GM10266 (cell line): ENCODE measurements at regions not wholly inside any gene's neighbourhood (a gene's known extent, or its start where the extent isn't known, plus 50 kb on each side); places are given as distances from the start of the nearest gene placed in this dataset.
"Not testable (repeated sequence)": the region's sequence is repeated elsewhere in the genome, so short reads cannot be mapped to it uniquely, and the experiment has no call there.

ENCODE experiments used
- DNase-seq: peaks from one replicate; pipeline ENCODE4 v3.0.0; 2012; ENCODE audit errors: extremely low spot score
- TF ChIP-seq, protein P1 (sequence below): IDR thresholded peaks from 2 replicates; pipeline ENCODE4 v1.5.1; 2012; ENCODE audit warnings: mild to moderate bottlenecking, low read depth; ENCODE audit not compliant: control insufficient read depth, insufficient read depth; ENCODE audit errors: missing control alignments

GRCh38 chrX:8043546-8043945 lies 116.3 kb upstream of the PNPLA4 start:
- TF ChIP-seq, protein P1, sequence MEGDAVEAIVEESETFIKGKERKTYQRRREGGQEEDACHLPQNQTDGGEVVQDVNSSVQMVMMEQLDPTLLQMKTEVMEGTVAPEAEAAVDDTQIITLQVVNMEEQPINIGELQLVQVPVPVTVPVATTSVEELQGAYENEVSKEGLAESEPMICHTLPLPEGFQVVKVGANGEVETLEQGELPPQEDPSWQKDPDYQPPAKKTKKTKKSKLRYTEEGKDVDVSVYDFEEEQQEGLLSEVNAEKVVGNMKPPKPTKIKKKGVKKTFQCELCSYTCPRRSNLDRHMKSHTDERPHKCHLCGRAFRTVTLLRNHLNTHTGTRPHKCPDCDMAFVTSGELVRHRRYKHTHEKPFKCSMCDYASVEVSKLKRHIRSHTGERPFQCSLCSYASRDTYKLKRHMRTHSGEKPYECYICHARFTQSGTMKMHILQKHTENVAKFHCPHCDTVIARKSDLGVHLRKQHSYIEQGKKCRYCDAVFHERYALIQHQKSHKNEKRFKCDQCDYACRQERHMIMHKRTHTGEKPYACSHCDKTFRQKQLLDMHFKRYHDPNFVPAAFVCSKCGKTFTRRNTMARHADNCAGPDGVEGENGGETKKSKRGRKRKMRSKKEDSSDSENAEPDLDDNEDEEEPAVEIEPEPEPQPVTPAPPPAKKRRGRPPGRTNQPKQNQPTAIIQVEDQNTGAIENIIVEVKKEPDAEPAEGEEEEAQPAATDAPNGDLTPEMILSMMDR, result no peak
- DNase-seq, result no peak

- TF ChIP-seq, protein P1, result no peak
- DNase-seq, result no peak
These were observed 115.9 kb upstream of the PNPLA4 start for GRCh38 chrX:8043121-8043520.

DNA sequence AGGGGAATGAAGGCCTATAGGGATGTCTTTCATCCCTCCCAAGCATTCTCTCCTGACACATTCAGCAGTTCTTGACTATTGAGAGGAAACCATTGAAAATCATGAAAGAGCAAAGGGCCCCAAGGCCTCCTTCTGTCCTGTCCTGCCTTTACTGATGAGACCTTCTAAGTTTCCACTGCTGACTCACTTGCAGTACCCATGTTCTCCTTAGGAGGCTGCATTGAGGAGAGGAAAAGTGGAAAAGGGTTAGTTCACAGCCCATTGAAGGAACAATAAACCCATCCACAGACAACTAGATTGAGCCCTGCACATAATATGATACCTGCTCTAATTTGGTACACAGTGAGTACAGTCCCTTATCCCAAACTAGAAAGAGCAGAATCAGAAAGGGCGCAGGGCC lies 115.1 kb upstream of the PNPLA4 start:
- DNase-seq, result no peak
- TF ChIP-seq, protein P1, result no peak

DNA sequence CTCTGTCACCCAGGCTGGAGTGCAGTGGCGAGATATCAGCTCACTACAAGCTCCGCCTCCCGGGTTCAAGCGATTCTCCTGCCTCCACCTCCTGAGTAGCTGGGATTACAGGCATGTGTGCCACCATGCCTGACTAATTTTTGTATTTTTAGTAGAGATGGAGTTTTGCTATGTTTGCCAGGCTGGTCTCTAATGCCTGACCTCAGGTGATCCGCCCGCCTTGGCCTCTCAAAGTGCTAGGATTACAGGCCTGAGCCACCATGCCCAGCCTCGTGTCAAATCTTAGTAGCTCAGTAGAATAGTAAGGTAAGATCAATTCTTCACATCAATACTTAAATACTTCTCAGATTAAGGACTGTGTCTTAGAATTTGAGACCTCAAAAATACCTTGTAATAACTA lies 112.5 kb upstream of the PNPLA4 start:
- DNase-seq, result not testable (repeated sequence)

- TF ChIP-seq, protein P1, result no peak
- DNase-seq, result no peak
These were observed 110.6 kb upstream of the PNPLA4 start for GRCh38 chrX:8037593-8038348.

- DNase-seq, result no peak
- TF ChIP-seq, protein P1, result no peak
These were observed 109.7 kb upstream of the PNPLA4 start for GRCh38 chrX:8036914-8037313.

DNA sequence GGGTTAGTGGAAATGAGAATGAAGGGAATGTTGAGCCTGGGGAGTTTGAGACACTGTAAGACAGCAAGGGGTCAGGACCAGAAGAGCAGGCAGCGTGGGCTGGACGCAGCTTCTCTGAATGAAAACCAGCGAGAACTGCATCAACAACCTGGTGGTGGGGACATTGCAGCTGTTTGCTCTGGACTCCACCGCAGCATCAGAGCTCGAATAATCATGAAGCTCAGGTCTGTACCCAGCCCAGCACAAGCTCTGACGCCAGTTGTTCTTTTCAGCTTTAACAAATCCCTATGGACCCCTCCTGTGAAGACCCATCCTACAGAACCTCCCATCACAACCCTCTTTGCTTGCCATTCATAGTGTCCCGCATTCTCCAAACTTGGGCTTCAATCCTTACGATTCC lies 106.8 kb upstream of the PNPLA4 start:
- no peak for DNase-seq

More for the DNA sequence above, 106.8 kb upstream of the PNPLA4 start:
- TF ChIP-seq, protein P1, result no peak
